ENCODE measurements at regions not wholly inside any gene's neighbourhood (a gene's known extent, or its start where the extent isn't known, plus 50 kb on each side); places are given as distances from the start of the nearest gene placed in this dataset.

GRCh38 chr3:140769951-140770350, 92.1 kb downstream of the TRIM42 start:
- TF ChIP-seq CTCF (IDR thresholded peaks at IDR 0.05) (no peak), POLR2A (IDR thresholded peaks at IDR 0.05) (no peak)

Data from uterus (tissue), 2 donors.